Breast epithelium (tissue), 4 donors: ENCODE measurements at regions not wholly inside any gene's neighbourhood (a gene's known extent, or its start where the extent isn't known, plus 50 kb on each side); places are given as distances from the start of the nearest gene placed in this dataset.

Experiments
- DNase-seq, 2 donors: peaks; one replicate each; pipeline ENCODE4 v3.0.0-alpha.2; 2019; ENCODE audit warnings: low spot score in 2 of 2
- H3K27ac ChIP-seq, 2 donors: fragments of 200-600 bp; sonication (generic) in 1 of 2; one replicate each; pipeline ENCODE4 v1.5.1; 2016 to 2019; ENCODE audit warnings: mild to moderate bottlenecking in 1 of 2
- H3K27me3 ChIP-seq, 2 donors: fragments of 200-600 bp; sonication (generic) in 1 of 2; one replicate each; pipeline versions ENCODE4 v1.5.1 to v1.6.0; 2017 to 2019; ENCODE audit warnings: control low read depth in 1 of 2, mild to moderate bottlenecking in 1 of 2
- H3K36me3 ChIP-seq: fragments of 200-600 bp; one replicate; pipeline ENCODE4 v1.5.1; 2019
- H3K4me1 ChIP-seq, 2 donors: fragments of 200-600 bp; sonication (generic); one replicate each; pipeline ENCODE4 v1.5.1; 2016 to 2019; ENCODE audit warnings: control low read depth in 1 of 2
- H3K4me3 ChIP-seq, 3 donors: fragments of 200-600 bp; sonication (generic); 1 replicate in 2 of 3; 2 replicates in 1 of 3; pipeline ENCODE4 v1.5.1; 2016 to 2019; ENCODE audit warnings: mild to moderate bottlenecking in 3 of 3, moderate library complexity in 2 of 3
- H3K9me3 ChIP-seq, 2 donors: fragments of 200-600 bp; sonication (generic) in 1 of 2; one replicate each; pipeline ENCODE4 v1.5.1; 2016 to 2019; ENCODE audit warnings: control low read depth in 1 of 2
- CTCF ChIP-seq, 3 donors: fragments of 450-650 bp; IDR thresholded peaks; one replicate each; pipeline ENCODE4 v1.5.1; 2016 to 2017; ENCODE audit warnings: antibody characterized with exemption in 3 of 3, mild to moderate bottlenecking in 3 of 3, moderate library complexity in 3 of 3
- POLR2A ChIP-seq: fragments of 450-650 bp; IDR thresholded peaks from one replicate; pipeline ENCODE4 v1.6.1; 2016; ENCODE audit warnings: antibody characterized with exemption, mild to moderate bottlenecking, moderate library complexity
- POLR2AphosphoS5 ChIP-seq, 3 donors: sonication (generic); formaldehyde crosslinking; IDR thresholded peaks; one replicate each; pipeline ENCODE4 v1.6.1; 2017; ENCODE audit warnings: antibody characterized with exemption in 3 of 3
- intact Hi-C: fragments of 100-400 bp; cut with DNase I; formaldehyde crosslinking; loops from one replicate; pipeline ENCODE4 v1.15.1; 2023; ENCODE audit warnings: low total_unique reads

DNA sequence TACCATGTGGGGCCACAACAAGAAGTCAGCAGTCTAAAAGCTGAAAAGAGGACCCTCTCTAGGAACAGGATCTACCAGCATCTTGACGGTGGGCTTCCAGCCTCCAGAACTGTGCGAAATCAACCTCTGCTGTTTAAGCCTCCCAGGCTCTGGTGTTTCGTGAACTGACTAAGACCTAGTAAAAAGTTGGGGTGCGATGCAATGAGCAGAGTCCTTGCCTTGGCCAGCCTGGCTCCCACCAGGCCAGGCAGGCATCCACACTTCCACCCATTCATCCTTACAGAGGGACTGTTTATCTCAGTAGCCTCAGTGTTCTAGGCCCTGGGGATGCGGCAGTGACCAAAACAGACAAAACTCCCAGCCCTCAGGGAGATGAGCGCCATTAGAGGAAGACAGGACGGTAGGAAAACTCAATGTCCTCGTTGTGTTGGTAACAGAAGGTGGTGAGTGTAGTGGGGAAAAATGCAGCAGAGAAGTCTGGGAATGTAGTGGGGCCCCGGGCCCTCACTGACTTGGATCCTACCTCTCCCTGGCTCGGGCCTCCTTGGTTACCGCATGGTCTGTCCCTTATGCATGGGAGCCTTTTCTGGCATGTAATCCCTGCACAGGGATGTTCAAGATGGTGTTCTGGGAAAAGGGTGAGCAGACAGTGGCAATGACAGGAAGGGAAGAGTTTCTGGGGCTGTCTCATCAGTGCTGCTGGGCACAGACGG lies 271.8 kb upstream of the HS6ST1 start:
- Histone ChIP-seq H3K4me3 (no peak overlapping the region), H3K27ac (no peak overlapping the region), H3K27me3 (no peaks in the 10 kb centered on the region), H3K9me3 (no peaks in the 10 kb centered on the region), H3K36me3 (no peaks in the 10 kb centered on the region), H3K4me1 (peaks cover 0 to 3% of the 10 kb centered on the region in 2 donors)
- intact Hi-C loops: no loop called here
- no peak for TF ChIP-seq POLR2AphosphoS5 (IDR thresholded peaks at IDR 0.05)
- no peak for DNase-seq

DNA sequence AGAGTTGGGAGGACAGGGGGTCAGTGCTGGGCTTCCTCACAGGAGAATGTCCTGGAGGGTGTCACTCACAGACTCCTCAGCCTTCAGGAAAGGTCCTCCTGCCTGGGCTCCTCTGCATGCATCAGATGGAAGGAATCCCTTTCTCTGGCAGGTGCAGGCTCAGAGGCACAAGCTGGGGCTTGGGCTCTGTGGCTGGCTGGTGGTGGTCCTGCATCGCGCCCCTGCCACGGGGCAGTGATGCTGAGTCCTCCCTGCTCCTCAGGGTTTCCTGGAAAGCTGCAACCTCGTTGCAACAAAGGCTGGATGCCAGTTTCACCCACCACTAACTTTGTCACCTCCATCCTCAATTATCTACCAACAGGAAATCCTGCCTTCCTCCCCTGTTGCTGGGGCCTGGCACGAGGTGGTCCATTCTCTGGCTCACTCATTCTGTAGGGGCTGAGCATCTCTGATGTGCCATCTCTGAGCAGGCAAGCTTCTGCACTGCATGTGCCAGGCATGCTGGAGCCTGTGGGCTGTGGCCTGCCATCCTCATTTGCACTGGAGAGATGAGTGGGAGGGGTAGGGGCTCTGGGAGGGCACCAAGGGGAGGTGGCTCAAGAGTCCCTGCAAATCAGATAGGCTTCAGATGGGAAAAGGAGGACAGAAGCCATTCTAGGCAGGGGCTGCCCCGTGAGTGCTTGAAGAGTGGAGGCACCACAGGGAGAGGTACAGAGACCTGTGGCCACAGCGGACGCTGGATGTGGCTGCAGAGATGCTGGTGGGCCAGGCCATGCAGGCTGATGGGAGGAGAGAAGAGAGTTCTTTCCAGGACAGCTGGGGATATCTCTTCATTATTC lies 272.6 kb upstream of the HS6ST1 start:
- Histone ChIP-seq H3K27ac (no peak overlapping the region), H3K4me3 (no peak overlapping the region), H3K4me1 (peaks cover 0 to 3% of the 10 kb centered on the region in 2 donors), H3K36me3 (no peaks in the 10 kb centered on the region), H3K9me3 (no peaks in the 10 kb centered on the region), H3K27me3 (no peaks in the 10 kb centered on the region)
- intact Hi-C loops: no loop called here
- DNase-seq: no peak
- TF ChIP-seq POLR2AphosphoS5 (IDR thresholded peaks at IDR 0.05) (no peak), CTCF (IDR thresholded peaks at IDR 0.05) (no peak), POLR2A (no peak)

- intact Hi-C loops: no loop called here
- Histone ChIP-seq H3K4me3 (no peak overlapping the region), H3K27ac (no peak overlapping the region), H3K27me3 (no peaks in the 10 kb centered on the region), H3K9me3 (no peaks in the 10 kb centered on the region), H3K4me1 (peaks cover 0 to 3% of the 10 kb centered on the region in 2 donors), H3K36me3 (no peaks in the 10 kb centered on the region)
- DNase-seq: no peak
- TF ChIP-seq POLR2AphosphoS5 (IDR thresholded peaks at IDR 0.05): no peak
- no peak for TF ChIP-seq POLR2A
- TF ChIP-seq CTCF (IDR thresholded peaks at IDR 0.05): no peak
These were observed 273.5 kb upstream of the HS6ST1 start for GRCh38 chr2:128591861-128592822.

GRCh38 chr2:128593518-128593878 lies 274.8 kb upstream of the HS6ST1 start:
- no peak overlapping the region for H3K27ac ChIP-seq
- H3K36me3 ChIP-seq: no peaks in the 10 kb centered on the region
- no peaks in the 10 kb centered on the region for H3K9me3 ChIP-seq
- H3K27me3 ChIP-seq: no peaks in the 10 kb centered on the region
- H3K4me1 ChIP-seq: peaks cover 0 to 3% of the 10 kb centered on the region in 2 donors
- no peak for DNase-seq
- no peak overlapping the region for H3K4me3 ChIP-seq
- TF ChIP-seq CTCF (IDR thresholded peaks at IDR 0.05) (no peak), POLR2A (no peak), POLR2AphosphoS5 (IDR thresholded peaks at IDR 0.05) (no peak)
- intact Hi-C loops: no loop called here

DNA sequence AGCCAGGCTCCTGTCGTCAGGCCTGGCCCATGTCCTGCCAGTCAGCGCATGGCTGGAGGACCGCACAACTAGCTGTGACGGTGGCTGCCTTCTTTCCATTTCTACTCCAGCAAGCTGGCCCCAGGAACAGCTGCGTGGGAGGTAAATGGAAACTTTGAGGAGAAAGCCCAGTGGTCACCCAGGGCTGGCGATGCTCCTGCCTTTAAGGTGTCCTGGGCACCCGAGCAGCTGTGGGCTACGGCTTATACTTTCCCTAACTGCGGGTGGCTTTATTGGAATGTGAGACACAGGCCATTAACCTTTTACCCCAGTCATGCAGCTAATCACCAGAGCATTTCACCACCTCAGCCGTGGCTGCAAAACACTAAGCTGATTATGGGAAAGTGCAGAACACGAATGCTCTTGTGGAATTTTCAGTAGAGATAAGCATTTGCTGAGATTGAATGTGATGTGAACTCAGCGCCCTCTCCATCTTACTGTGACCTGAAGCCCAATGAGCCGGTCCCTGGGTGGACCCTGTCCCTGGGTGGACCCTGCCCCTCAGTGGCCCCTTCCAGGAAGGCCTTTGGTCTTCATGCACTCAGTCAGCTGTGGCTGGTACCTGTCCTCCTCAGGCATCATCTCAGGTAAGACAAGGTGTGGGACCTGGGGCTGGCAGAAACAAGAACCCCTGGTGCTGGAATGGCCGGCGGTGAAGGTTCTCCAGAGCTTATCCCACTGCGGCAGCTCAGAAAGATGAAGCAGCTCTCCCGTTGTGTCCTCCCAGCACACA lies 275.4 kb upstream of the HS6ST1 start:
- H3K27me3 ChIP-seq: no peaks in the 10 kb centered on the region
- no peak for DNase-seq
- H3K27ac ChIP-seq: no peak overlapping the region
- no peaks in the 10 kb centered on the region for H3K9me3 ChIP-seq
- intact Hi-C loops: no loop called here
- peaks cover 0 to 3% of the 10 kb centered on the region in 2 donors for H3K4me1 ChIP-seq
- no peak overlapping the region for H3K4me3 ChIP-seq
- TF ChIP-seq POLR2A (no peak), POLR2AphosphoS5 (IDR thresholded peaks at IDR 0.05) (no peak), CTCF (IDR thresholded peaks at IDR 0.05) (no peak)
- no peaks in the 10 kb centered on the region for H3K36me3 ChIP-seq
